ENCODE measurements at regions not wholly inside any gene's neighbourhood (a gene's known extent, or its start where the extent isn't known, plus 50 kb on each side); places are given as distances from the start of the nearest gene placed in this dataset.

- H3K27ac Mint-ChIP-seq, result no peak overlapping the region
- H3K4me1 Mint-ChIP-seq (ENCODE audit: low read depth), result no peaks in the 10 kb centered on the region
- DNase-seq, result no peak
- H3K27me3 Mint-ChIP-seq, result no peaks in the 10 kb centered on the region
- no peak overlapping the region for H3K4me3 Mint-ChIP-seq
- H3K36me3 Mint-ChIP-seq (ENCODE audit: low read depth), result no peaks in the 10 kb centered on the region
- H3K9me3 Mint-ChIP-seq, result peaks cover 2% of the 10 kb centered on the region
Measured at GRCh38 chr13:107347641-107348369, 779.9 kb upstream of the ARGLU1 start.

- Mint-ChIP-seq H3K36me3 (ENCODE audit: low read depth) (no peaks in the 10 kb centered on the region), H3K4me3 (no peak overlapping the region), H3K9me3 (peaks cover 7% of the 10 kb centered on the region), H3K27me3 (no peaks in the 10 kb centered on the region), H3K4me1 (ENCODE audit: low read depth) (no peaks in the 10 kb centered on the region), H3K27ac (no peak overlapping the region)
- no peak for DNase-seq
Measured at GRCh38 chr13:107342747-107343146, 774.8 kb upstream of the ARGLU1 start.

- Mint-ChIP-seq H3K4me3 (no peak overlapping the region), H3K9me3 (peaks cover 7% of the 10 kb centered on the region), H3K27me3 (no peaks in the 10 kb centered on the region), H3K36me3 (ENCODE audit: low read depth) (no peaks in the 10 kb centered on the region), H3K4me1 (ENCODE audit: low read depth) (no peaks in the 10 kb centered on the region), H3K27ac (no peak overlapping the region)
- no peak for DNase-seq
Measured at GRCh38 chr13:107339209-107339608, 771.3 kb upstream of the ARGLU1 start.

- H3K36me3 Mint-ChIP-seq (ENCODE audit: low read depth), result no peaks in the 10 kb centered on the region
- H3K27ac Mint-ChIP-seq, result no peak overlapping the region
- peaks cover 7% of the 10 kb centered on the region for H3K9me3 Mint-ChIP-seq
Measured at GRCh38 chr13:107332188-107332587, 764.3 kb upstream of the ARGLU1 start.

GRCh38 chr13:107331359-107331758 lies 763.4 kb upstream of the ARGLU1 start:
- Mint-ChIP-seq H3K27ac (no peak overlapping the region), H3K27me3 (no peaks in the 10 kb centered on the region), H3K9me3 (peaks cover 7% of the 10 kb centered on the region), H3K36me3 (ENCODE audit: low read depth) (no peaks in the 10 kb centered on the region), H3K4me3 (no peak overlapping the region), H3K4me1 (ENCODE audit: low read depth) (no peaks in the 10 kb centered on the region)
- no peak for DNase-seq

More at GRCh38 chr13:107332188-107332587, 764.3 kb upstream of the ARGLU1 start:
- no peak overlapping the region for H3K4me3 Mint-ChIP-seq
- DNase-seq, result no peak
- H3K27me3 Mint-ChIP-seq, result no peaks in the 10 kb centered on the region
- H3K4me1 Mint-ChIP-seq (ENCODE audit: low read depth), result no peaks in the 10 kb centered on the region

GRCh38 chr13:107330484-107330883 lies 762.5 kb upstream of the ARGLU1 start:
- peaks cover 7% of the 10 kb centered on the region for H3K9me3 Mint-ChIP-seq
- no peak overlapping the region for H3K4me3 Mint-ChIP-seq
- H3K27ac Mint-ChIP-seq, result no peak overlapping the region
- H3K4me1 Mint-ChIP-seq (ENCODE audit: low read depth), result no peaks in the 10 kb centered on the region
- H3K36me3 Mint-ChIP-seq (ENCODE audit: low read depth), result no peaks in the 10 kb centered on the region
- DNase-seq, result no peak
- H3K27me3 Mint-ChIP-seq, result no peaks in the 10 kb centered on the region

GRCh38 chr13:107329991-107330390 lies 762.1 kb upstream of the ARGLU1 start:
- no peak overlapping the region for H3K27ac Mint-ChIP-seq
- no peaks in the 10 kb centered on the region for H3K4me1 Mint-ChIP-seq (ENCODE audit: low read depth)
- peaks cover 7% of the 10 kb centered on the region for H3K9me3 Mint-ChIP-seq
- H3K36me3 Mint-ChIP-seq (ENCODE audit: low read depth), result no peaks in the 10 kb centered on the region
- no peaks in the 10 kb centered on the region for H3K27me3 Mint-ChIP-seq
- DNase-seq, result no peak
- no peak overlapping the region for H3K4me3 Mint-ChIP-seq

GRCh38 chr13:107324416-107325204 lies 756.7 kb upstream of the ARGLU1 start:
- Mint-ChIP-seq H3K4me1 (ENCODE audit: low read depth) (no peaks in the 10 kb centered on the region), H3K4me3 (no peak overlapping the region), H3K9me3 (peaks cover 1% of the 10 kb centered on the region), H3K27ac (no peak overlapping the region), H3K36me3 (ENCODE audit: low read depth) (no peaks in the 10 kb centered on the region), H3K27me3 (no peaks in the 10 kb centered on the region)
- DNase-seq, result no peak

- Mint-ChIP-seq H3K27ac (no peak overlapping the region), H3K36me3 (ENCODE audit: low read depth) (no peaks in the 10 kb centered on the region), H3K27me3 (no peaks in the 10 kb centered on the region), H3K9me3 (peaks cover 1% of the 10 kb centered on the region), H3K4me3 (no peak overlapping the region), H3K4me1 (ENCODE audit: low read depth) (no peaks in the 10 kb centered on the region)
- DNase-seq, result no peak
Measured at GRCh38 chr13:107322228-107322627, 754.3 kb upstream of the ARGLU1 start.

GRCh38 chr13:107305178-107305577 lies 737.2 kb upstream of the ARGLU1 start:
- Mint-ChIP-seq H3K9me3 (no peaks in the 10 kb centered on the region), H3K27ac (no peak overlapping the region), H3K4me3 (no peak overlapping the region), H3K4me1 (ENCODE audit: low read depth) (no peaks in the 10 kb centered on the region), H3K27me3 (no peaks in the 10 kb centered on the region), H3K36me3 (ENCODE audit: low read depth) (no peaks in the 10 kb centered on the region)
- no peak for DNase-seq

- no peaks in the 10 kb centered on the region for H3K36me3 Mint-ChIP-seq (ENCODE audit: low read depth)
- no peaks in the 10 kb centered on the region for H3K27me3 Mint-ChIP-seq
- no peak overlapping the region for H3K4me3 Mint-ChIP-seq
- DNase-seq, result no peak
- no peak overlapping the region for H3K27ac Mint-ChIP-seq
- H3K4me1 Mint-ChIP-seq (ENCODE audit: low read depth), result no peaks in the 10 kb centered on the region
- no peaks in the 10 kb centered on the region for H3K9me3 Mint-ChIP-seq
Measured at GRCh38 chr13:107301724-107302374, 733.9 kb upstream of the ARGLU1 start.

- no peak for DNase-seq
- Mint-ChIP-seq H3K27me3 (no peaks in the 10 kb centered on the region), H3K4me3 (no peak overlapping the region), H3K9me3 (no peaks in the 10 kb centered on the region), H3K27ac (no peak overlapping the region), H3K4me1 (ENCODE audit: low read depth) (no peaks in the 10 kb centered on the region), H3K36me3 (ENCODE audit: low read depth) (no peaks in the 10 kb centered on the region)
Measured at GRCh38 chr13:107299717-107300116, 731.8 kb upstream of the ARGLU1 start.

GRCh38 chr13:107296804-107297203 lies 728.9 kb upstream of the ARGLU1 start:
- H3K4me1 Mint-ChIP-seq (ENCODE audit: low read depth), result no peaks in the 10 kb centered on the region
- H3K27me3 Mint-ChIP-seq, result no peaks in the 10 kb centered on the region
- H3K4me3 Mint-ChIP-seq, result no peak overlapping the region
- H3K36me3 Mint-ChIP-seq (ENCODE audit: low read depth), result no peaks in the 10 kb centered on the region
- no peaks in the 10 kb centered on the region for H3K9me3 Mint-ChIP-seq
- DNase-seq, result no peak
- H3K27ac Mint-ChIP-seq, result no peak overlapping the region

GRCh38 chr13:107295416-107296140 lies 727.6 kb upstream of the ARGLU1 start:
- Mint-ChIP-seq H3K9me3 (no peaks in the 10 kb centered on the region), H3K27ac (no peak overlapping the region), H3K4me3 (no peak overlapping the region), H3K4me1 (ENCODE audit: low read depth) (no peaks in the 10 kb centered on the region), H3K36me3 (ENCODE audit: low read depth) (no peaks in the 10 kb centered on the region), H3K27me3 (no peaks in the 10 kb centered on the region)
- no peak for DNase-seq

All from activated T-cell treated with anti-CD3 and anti-CD28 coated beads, Interleukin-2, amount 50 U/mL, for 24 hours (primary cell).